ENCODE measurements at regions not wholly inside any gene's neighbourhood (a gene's known extent, or its start where the extent isn't known, plus 50 kb on each side); places are given as distances from the start of the nearest gene placed in this dataset.
"Not testable (repeated sequence)": the region's sequence is repeated elsewhere in the genome, so short reads cannot be mapped to it uniquely, and the experiment has no call there.

- no peak for DNase-seq (ENCODE audit: low spot score)
Observed at GRCh38 chr1:119191325-119191724, 50.9 kb upstream of the WARS2 start.

GRCh38 chr1:119204197-119204960 lies 63.9 kb upstream of the WARS2 start:
- no peak for DNase-seq (ENCODE audit: low spot score)

GRCh38 chr1:119204961-119205357 lies 64.5 kb upstream of the WARS2 start:
- no peak for DNase-seq (ENCODE audit: low spot score)

- no peak for DNase-seq (ENCODE audit: low spot score)
Observed at GRCh38 chr1:119209061-119209460, 68.6 kb upstream of the WARS2 start.

- no peak for DNase-seq (ENCODE audit: low spot score)
Observed at GRCh38 chr1:119209596-119210295, 69.3 kb upstream of the WARS2 start.

- DNase-seq (ENCODE audit: low spot score) = no peak
Observed at GRCh38 chr1:119210296-119210649, 69.8 kb upstream of the WARS2 start.

- not testable (repeated sequence) for DNase-seq (ENCODE audit: low spot score)
Observed at GRCh38 chr1:119213213-119213612, 72.8 kb upstream of the WARS2 start.

- DNase-seq (ENCODE audit: low spot score) = not testable (repeated sequence)
Observed at GRCh38 chr1:119214961-119215360, 74.5 kb upstream of the WARS2 start.

GRCh38 chr1:119217309-119217828 lies 76.9 kb upstream of the WARS2 start:
- DNase-seq (ENCODE audit: low spot score) = no peak

- DNase-seq (ENCODE audit: low spot score) = no peak
Observed at GRCh38 chr1:119219711-119220110, 79.3 kb upstream of the WARS2 start.

GRCh38 chr1:119220991-119221390 lies 80.5 kb upstream of the WARS2 start:
- DNase-seq (ENCODE audit: low spot score) = no peak

GRCh38 chr1:119222271-119222670 lies 81.8 kb upstream of the WARS2 start:
- no peak for DNase-seq (ENCODE audit: low spot score)

GRCh38 chr1:119225265-119225664 lies 84.8 kb upstream of the WARS2 start:
- DNase-seq (ENCODE audit: low spot score) = no peak

- DNase-seq (ENCODE audit: low spot score) = no peak
Observed at GRCh38 chr1:119225831-119226230, 85.4 kb upstream of the WARS2 start.

- DNase-seq (ENCODE audit: low spot score) = no peak
Observed at GRCh38 chr1:119226321-119226720, 85.9 kb upstream of the WARS2 start.

- DNase-seq (ENCODE audit: low spot score) = no peak
Observed at GRCh38 chr1:119226913-119227312, 86.5 kb upstream of the WARS2 start.

GRCh38 chr1:119227456-119227855 lies 87.0 kb upstream of the WARS2 start:
- no peak for DNase-seq (ENCODE audit: low spot score)

GRCh38 chr1:119228335-119229080 lies 88.1 kb upstream of the WARS2 start:
- no peak for DNase-seq (ENCODE audit: low spot score)

- DNase-seq (ENCODE audit: low spot score) = no peak
Observed at GRCh38 chr1:119235120-119235519, 94.7 kb upstream of the WARS2 start.

GRCh38 chr1:119245881-119246280 lies 105.4 kb upstream of the WARS2 start:
- DNase-seq (ENCODE audit: low spot score) = no peak

- no peak for DNase-seq (ENCODE audit: low spot score)
Observed at GRCh38 chr1:119249283-119249682, 108.8 kb upstream of the WARS2 start.

GRCh38 chr1:119250299-119250698 lies 109.8 kb upstream of the WARS2 start:
- DNase-seq (ENCODE audit: low spot score) = no peak

GRCh38 chr1:119251751-119252150 lies 111.3 kb upstream of the WARS2 start:
- no peak for DNase-seq (ENCODE audit: low spot score)

All from hematopoietic multipotent progenitor cell treated with erythropoietin and hydrocortisone succinate and interleukin-3 and kit ligand, for 17 days (in vitro differentiated cells).